A673 (cell line): ENCODE measurements at regions not wholly inside any gene's neighbourhood (a gene's known extent, or its start where the extent isn't known, plus 50 kb on each side); places are given as distances from the start of the nearest gene placed in this dataset.

Experiments used
- BruUV-seq: library from RNA; stranded (reverse); fragments of 400-500 nt; replicated peaks from 2 replicates; lab custom pipeline; 2021; lab: Mats Ljungman, UMichigan
- CTCF ChIA-PET: fragments of 300-600 bp; sonication (Branson Sonifier 250); formaldehyde crosslinking; loops from one replicate; lab custom pipeline; 2022; ENCODE audit warnings: antibody characterized with exemption; lab: Charles Lee
- POLR2A ChIA-PET: fragments of 300-600 bp; sonication (Branson Sonifier 250); formaldehyde crosslinking; loops from one replicate; lab custom pipeline; 2022; ENCODE audit warnings: antibody characterized with exemption; ENCODE audit not compliant: low non-redundant PET; lab: Charles Lee
- DNase-seq: peaks from one replicate; pipeline ENCODE4 v3.0.0-alpha.2; 2015; ENCODE audit warnings: low spot score
- H3K27ac ChIP-seq: fragments of 200-600 bp; sonication (generic); 2 replicates; pipeline ENCODE4 v1.5.1; 2016; ENCODE audit warnings: mixed run types, low read depth, mild to moderate bottlenecking, mixed read lengths, antibody characterized with exemption, low read length; ENCODE audit not compliant: poor library complexity, severe bottlenecking
- H3K27me3 ChIP-seq: fragments of 200-600 bp; sonication (generic); replicated peaks from 2 replicates; pipeline ENCODE4 v1.6.1; 2017; ENCODE audit warnings: mixed run types, low read depth, mild to moderate bottlenecking, mixed read lengths, antibody characterized with exemption, low read length; ENCODE audit not compliant: insufficient read depth, poor library complexity
- H3K36me3 ChIP-seq: fragments of 200-600 bp; sonication (generic); 2 replicates; pipeline ENCODE4 v1.6.1; 2016; ENCODE audit warnings: mixed run types, mild to moderate bottlenecking, mixed read lengths, antibody characterized with exemption, low read length; ENCODE audit not compliant: insufficient read depth, poor library complexity, severe bottlenecking
- H3K4me1 ChIP-seq: fragments of 200-600 bp; sonication (generic); 2 replicates; pipeline ENCODE4 v1.6.1; 2017; ENCODE audit warnings: mixed run types, mild to moderate bottlenecking, mixed read lengths, antibody characterized with exemption, low read length; ENCODE audit not compliant: insufficient read depth, poor library complexity, severe bottlenecking
- H3K4me3 ChIP-seq: fragments of 200-600 bp; sonication (generic); 2 replicates; pipeline ENCODE4 v1.5.1; 2016; ENCODE audit warnings: low read depth, mixed run types, mild to moderate bottlenecking, mixed read lengths, low read length; ENCODE audit not compliant: poor library complexity, severe bottlenecking
- H3K9me3 ChIP-seq: fragments of 200-600 bp; sonication (generic); 2 replicates; pipeline ENCODE4 v1.6.1; 2016; ENCODE audit warnings: mixed run types, low read depth, mild to moderate bottlenecking, mixed read lengths, antibody characterized with exemption, low read length; ENCODE audit not compliant: poor library complexity, severe bottlenecking
- EZH2 ChIP-seq: fragments of 200-600 bp; sonication (generic); IDR thresholded peaks from 2 replicates; pipeline ENCODE4 v1.6.1; 2017; ENCODE audit warnings: borderline replicate concordance, low read depth, mild to moderate bottlenecking, mixed read lengths, antibody characterized with exemption, low read length; ENCODE audit not compliant: poor library complexity, severe bottlenecking
- intact Hi-C: fragments of 100-400 bp; cut with micrococcal nuclease; formaldehyde crosslinking; loops from one replicate; pipeline ENCODE4 v1.10.0; 2022; ENCODE audit not compliant: unreplicated experiment
- TF ChIP-seq, protein P1 (sequence below): fragments of 300-800, 200-600 bp; sonication (generic); conservative IDR thresholded peaks from 2 replicates; pipeline ENCODE4 v1.5.1; 2017; ENCODE audit warnings: low read depth, mild to moderate bottlenecking, antibody characterized with exemption, low read length, moderate library complexity, mixed read lengths

DNA sequence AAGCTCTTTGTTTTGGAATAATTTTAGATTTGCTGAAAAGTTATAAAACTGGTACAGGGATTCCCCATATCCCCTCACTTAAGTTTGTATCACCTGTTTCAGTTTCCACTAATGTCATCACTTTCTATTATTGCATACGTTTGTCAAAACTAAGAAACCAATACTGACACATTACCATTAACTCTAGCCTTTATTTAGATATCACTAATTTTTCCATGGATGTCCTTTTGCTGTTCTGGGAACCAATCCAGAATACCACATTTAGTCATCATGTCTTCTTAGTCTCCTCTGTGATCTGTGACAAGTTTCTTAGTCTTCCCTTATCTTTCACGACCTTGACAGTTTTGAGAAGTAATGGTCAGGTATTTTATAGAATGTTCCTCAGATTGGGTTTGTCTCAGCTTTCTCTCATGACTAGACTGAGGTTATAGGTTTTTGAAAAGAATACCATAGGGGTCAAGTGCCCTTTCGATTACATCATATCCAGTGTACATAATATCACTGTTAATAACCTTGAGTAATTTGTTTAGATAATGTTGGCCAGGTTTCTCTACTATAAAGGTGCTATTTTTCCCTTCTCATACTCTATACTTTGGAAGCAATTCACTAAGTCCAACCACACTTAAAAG lies 51.9 kb upstream of the NMUR2 start:
- intact Hi-C loops: no loop called here
- CTCF ChIA-PET: no interaction called here
- no peak for DNase-seq
- H3K27ac ChIP-seq: no peak overlapping the region
- H3K27me3 ChIP-seq: no peaks in the 10 kb centered on the region
- no peaks in the 10 kb centered on the region for H3K9me3 ChIP-seq
- POLR2A ChIA-PET: no interaction called here
- TF ChIP-seq, protein P1, sequence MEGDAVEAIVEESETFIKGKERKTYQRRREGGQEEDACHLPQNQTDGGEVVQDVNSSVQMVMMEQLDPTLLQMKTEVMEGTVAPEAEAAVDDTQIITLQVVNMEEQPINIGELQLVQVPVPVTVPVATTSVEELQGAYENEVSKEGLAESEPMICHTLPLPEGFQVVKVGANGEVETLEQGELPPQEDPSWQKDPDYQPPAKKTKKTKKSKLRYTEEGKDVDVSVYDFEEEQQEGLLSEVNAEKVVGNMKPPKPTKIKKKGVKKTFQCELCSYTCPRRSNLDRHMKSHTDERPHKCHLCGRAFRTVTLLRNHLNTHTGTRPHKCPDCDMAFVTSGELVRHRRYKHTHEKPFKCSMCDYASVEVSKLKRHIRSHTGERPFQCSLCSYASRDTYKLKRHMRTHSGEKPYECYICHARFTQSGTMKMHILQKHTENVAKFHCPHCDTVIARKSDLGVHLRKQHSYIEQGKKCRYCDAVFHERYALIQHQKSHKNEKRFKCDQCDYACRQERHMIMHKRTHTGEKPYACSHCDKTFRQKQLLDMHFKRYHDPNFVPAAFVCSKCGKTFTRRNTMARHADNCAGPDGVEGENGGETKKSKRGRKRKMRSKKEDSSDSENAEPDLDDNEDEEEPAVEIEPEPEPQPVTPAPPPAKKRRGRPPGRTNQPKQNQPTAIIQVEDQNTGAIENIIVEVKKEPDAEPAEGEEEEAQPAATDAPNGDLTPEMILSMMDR: no peak
- TF ChIP-seq EZH2: no peak
- no peak overlapping the region for H3K4me3 ChIP-seq
- H3K4me1 ChIP-seq: no peaks in the 10 kb centered on the region
- no peaks in the 10 kb centered on the region for H3K36me3 ChIP-seq
- no TSS peak for BruUV-seq

DNA sequence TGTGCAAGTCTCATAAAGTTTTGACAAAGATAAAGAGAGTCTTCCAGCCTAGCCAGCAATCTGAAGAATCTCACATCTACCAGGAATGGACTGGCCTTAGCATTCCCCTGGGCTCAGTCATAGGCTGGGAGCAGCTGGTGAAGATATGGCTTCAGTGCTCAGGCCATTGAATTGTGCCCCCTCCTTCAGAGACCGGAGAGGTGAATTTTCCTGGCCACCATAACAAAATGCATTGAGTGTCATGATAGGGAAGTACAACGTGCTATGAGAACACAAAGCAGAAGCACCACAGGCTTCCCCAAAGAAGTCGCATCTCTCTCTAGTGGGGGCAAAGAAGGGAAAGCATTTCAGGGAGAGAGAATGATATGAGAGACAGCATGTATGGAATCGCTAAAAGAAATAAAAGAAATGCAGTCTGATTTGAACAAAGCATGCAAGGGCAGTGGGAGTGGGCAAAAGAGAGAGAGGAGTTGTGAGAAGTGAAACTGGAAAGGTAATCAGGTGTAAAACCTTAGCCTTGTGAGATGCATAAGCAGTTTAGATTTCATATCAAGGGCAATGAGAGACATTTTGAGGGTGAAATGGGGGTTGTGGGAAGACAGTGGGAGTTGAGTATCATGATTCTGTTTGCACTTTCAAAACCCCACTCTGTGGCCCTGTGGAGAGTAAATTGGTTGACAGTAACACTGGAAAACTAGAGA lies 57.1 kb upstream of the NMUR2 start:
- H3K27me3 ChIP-seq: peaks cover 11% of the 10 kb centered on the region
- H3K27ac ChIP-seq: no peak overlapping the region
- no peak overlapping the region for H3K4me3 ChIP-seq
- POLR2A ChIA-PET: no interaction called here
- H3K4me1 ChIP-seq: no peaks in the 10 kb centered on the region
- DNase-seq: peak; percentile 9
- H3K36me3 ChIP-seq: no peaks in the 10 kb centered on the region
- TF ChIP-seq EZH2: no peak
- TF ChIP-seq, protein P1: peak; percentile 51
- H3K9me3 ChIP-seq: no peaks in the 10 kb centered on the region
- intact Hi-C loops: no loop called here
- CTCF ChIA-PET: no interaction called here
- no TSS peak for BruUV-seq

DNA sequence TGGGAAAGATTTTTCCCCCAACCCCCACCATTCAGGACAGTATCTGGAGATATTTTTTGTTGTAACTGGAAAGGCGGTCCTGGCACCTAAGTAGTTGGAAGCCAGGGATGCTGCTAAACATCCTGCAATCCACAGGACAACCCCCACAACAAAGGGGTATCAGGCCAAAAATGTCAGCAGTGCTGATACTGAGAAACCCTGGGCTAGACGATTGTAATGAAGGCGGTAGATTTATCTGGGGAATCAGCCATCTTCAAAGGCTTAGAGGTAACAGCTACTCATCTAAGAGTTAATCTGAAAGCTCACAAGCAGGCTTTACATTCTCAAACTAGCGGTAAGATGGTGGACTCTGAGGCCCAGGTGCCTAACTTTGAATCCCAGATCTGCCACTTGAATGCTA lies 59.0 kb upstream of the NMUR2 start:
- intact Hi-C loops: no loop called here
- CTCF ChIA-PET: no interaction called here
- Histone ChIP-seq H3K9me3 (no peaks in the 10 kb centered on the region), H3K27ac (no peak overlapping the region), H3K4me3 (no peak overlapping the region), H3K4me1 (no peaks in the 10 kb centered on the region), H3K36me3 (no peaks in the 10 kb centered on the region), H3K27me3 (peaks cover 11% of the 10 kb centered on the region)
- POLR2A ChIA-PET: no interaction called here
- no TSS peak for BruUV-seq
- no peak for DNase-seq
- TF ChIP-seq, protein P1: no peak
- TF ChIP-seq EZH2: no peak
